ENCODE measurements at regions not wholly inside any gene's neighbourhood (a gene's known extent, or its start where the extent isn't known, plus 50 kb on each side); places are given as distances from the start of the nearest gene placed in this dataset.
"Not testable (repeated sequence)": the region's sequence is repeated elsewhere in the genome, so short reads cannot be mapped to it uniquely, and the experiment has no call there.

GRCh38 chrX:140132937-140133336, 167.6 kb upstream of the CXorf66 start:
- DNase-seq (ENCODE audit: low read depth) = no peak
- no peak overlapping the region for H3K4me3 ChIP-seq (ENCODE audit: control insufficient read depth, low read depth, low read length)
- TF ChIP-seq CTCF (IDR thresholded peaks at IDR 0.05; ENCODE audit: control insufficient read depth, insufficient read depth, low read depth, low read length, missing control alignments) = no peak

DNA sequence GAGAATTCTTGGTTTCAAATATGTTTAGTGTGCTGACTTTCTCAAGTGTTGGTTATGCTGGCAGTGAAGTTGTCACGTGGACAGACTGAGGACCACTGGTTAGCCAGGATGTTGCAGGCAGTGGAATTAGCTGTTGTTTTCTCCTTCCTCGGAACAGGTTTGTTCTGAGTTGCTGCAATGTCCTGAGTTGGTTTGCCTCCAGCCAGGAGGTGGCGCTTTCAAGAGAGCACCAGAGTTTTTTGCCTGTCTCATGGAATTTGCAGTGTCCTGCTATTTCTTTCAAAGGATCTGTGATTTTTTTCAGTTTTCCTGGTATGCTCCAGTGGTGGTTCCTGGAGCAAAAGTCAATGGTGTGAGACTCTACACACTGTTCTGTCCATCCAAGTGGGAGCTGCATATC, 158.1 kb upstream of the CXorf66 start:
- no peak for TF ChIP-seq CTCF (IDR thresholded peaks at IDR 0.05; ENCODE audit: control insufficient read depth, insufficient read depth, low read depth, low read length, missing control alignments)
- no peak overlapping the region for H3K4me3 ChIP-seq (ENCODE audit: control insufficient read depth, low read depth, low read length)
- no peak for DNase-seq (ENCODE audit: low read depth)

DNA sequence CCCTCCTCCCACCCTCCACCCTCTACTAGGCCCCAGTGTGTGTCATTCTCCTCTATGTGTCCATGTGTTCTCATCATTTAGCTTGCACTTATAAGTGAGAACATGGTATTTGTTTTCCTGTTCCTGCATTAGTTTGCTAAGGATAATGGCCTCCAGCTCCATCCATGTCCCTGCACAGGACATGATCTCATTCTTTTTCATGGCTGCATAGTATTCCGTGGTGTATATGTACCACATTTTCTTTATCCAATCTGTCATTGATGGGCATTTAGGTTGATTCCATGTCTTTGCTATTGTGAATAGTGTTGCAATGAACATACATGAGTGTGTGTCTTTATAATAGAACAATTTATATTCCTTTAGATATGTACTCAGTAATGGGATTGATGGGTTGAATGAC, 148.7 kb upstream of the CXorf66 start:
- DNase-seq (ENCODE audit: low read depth); H3K4me3 ChIP-seq (ENCODE audit: control insufficient read depth, low read depth, low read length): not testable (repeated sequence)

DNA sequence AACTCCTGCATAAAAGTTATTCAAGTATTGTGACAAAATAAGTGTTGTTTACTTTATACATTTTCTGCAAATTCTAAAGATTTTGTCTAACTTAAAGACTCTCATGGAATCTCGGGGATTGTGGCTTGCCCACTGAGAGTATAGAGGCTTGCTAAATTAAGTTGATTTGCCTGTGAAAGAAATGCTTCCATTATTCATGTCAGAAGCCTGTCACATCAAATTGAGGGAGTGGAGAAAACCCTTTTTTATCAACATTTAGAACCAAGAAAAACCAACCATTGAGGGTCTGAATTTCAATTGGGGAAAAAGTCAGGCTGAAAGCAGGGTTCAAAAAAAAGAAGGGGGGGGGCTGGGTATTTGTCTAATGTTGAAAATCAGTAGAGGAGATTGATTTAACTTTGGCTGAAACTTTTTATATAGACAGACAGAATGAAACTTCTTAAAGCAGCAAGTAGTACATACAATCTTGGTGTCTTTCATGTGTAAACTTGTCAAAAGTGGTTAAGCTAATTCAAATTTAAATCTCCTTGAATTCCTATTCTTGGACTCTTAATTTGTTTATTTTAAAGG, 144.8 kb upstream of the CXorf66 start:
- no peak for TF ChIP-seq CTCF (IDR thresholded peaks at IDR 0.05; ENCODE audit: control insufficient read depth, insufficient read depth, low read depth, low read length, missing control alignments)
- DNase-seq (ENCODE audit: low read depth) = no peak
- no peak overlapping the region for H3K4me3 ChIP-seq (ENCODE audit: control insufficient read depth, low read depth, low read length)

GRCh38 chrX:140104760-140105159, 139.4 kb upstream of the CXorf66 start:
- TF ChIP-seq CTCF (IDR thresholded peaks at IDR 0.05; ENCODE audit: control insufficient read depth, insufficient read depth, low read depth, low read length, missing control alignments) = no peak
- no peak overlapping the region for H3K4me3 ChIP-seq (ENCODE audit: control insufficient read depth, low read depth, low read length)
- no peak for DNase-seq (ENCODE audit: low read depth)

DNA sequence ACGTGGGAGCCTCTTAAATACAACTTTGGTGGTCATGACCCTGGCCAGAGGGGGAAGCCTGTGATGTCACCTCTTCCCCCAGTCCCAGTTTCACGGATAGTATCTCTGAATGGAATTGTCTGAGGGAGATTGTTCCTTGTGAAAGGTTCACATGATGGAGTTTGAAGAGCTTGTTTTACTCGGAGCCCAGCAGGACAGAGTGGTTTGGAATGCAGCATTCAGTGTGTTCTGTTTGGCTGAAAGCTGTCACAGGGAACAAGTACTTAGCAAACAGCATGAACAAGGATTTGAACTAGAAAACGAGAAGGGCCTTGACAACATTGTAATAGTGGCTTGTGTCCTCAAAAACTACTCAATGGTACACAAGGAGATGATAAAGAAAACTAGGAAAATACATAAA, 133.9 kb upstream of the CXorf66 start:
- TF ChIP-seq CTCF (IDR thresholded peaks at IDR 0.05; ENCODE audit: control insufficient read depth, insufficient read depth, low read depth, low read length, missing control alignments) = no peak
- no peak for DNase-seq (ENCODE audit: low read depth)
- no peak overlapping the region for H3K4me3 ChIP-seq (ENCODE audit: control insufficient read depth, low read depth, low read length)

- H3K4me3 ChIP-seq (ENCODE audit: control insufficient read depth, low read depth, low read length) = no peak overlapping the region
- no peak for DNase-seq (ENCODE audit: low read depth)
- no peak for TF ChIP-seq CTCF (IDR thresholded peaks at IDR 0.05; ENCODE audit: control insufficient read depth, insufficient read depth, low read depth, low read length, missing control alignments)
Measured at GRCh38 chrX:140092121-140092520, 126.8 kb upstream of the CXorf66 start.
